HG03280 (cell line): ENCODE measurements at regions not wholly inside any gene's neighbourhood (a gene's known extent, or its start where the extent isn't known, plus 50 kb on each side); places are given as distances from the start of the nearest gene placed in this dataset.
"Not testable (repeated sequence)": the region's sequence is repeated elsewhere in the genome, so short reads cannot be mapped to it uniquely, and the experiment has no call there.

Experiments
- ATAC-seq: cut with Tn5 transposase; IDR thresholded peaks from one replicate; pipeline ENCODE4 v1.9.1; 2021; ENCODE audit warnings: mild to moderate bottlenecking, moderate library complexity; ENCODE audit not compliant: unreplicated experiment

- ATAC-seq: no peak
Measured at GRCh38 chr3:106294121-106294520, 425.3 kb upstream of the CBLB start.

GRCh38 chr3:106296062-106296461 lies 427.2 kb upstream of the CBLB start:
- no peak for ATAC-seq

GRCh38 chr3:106299300-106300098 lies 430.7 kb upstream of the CBLB start:
- peak; percentile 53 for ATAC-seq

- ATAC-seq: peak; percentile 89
Measured at GRCh38 chr3:106302451-106303221, 433.8 kb upstream of the CBLB start.

GRCh38 chr3:106303766-106304165 lies 435.0 kb upstream of the CBLB start:
- ATAC-seq: no peak

- ATAC-seq: no peak
Measured at GRCh38 chr3:106305127-106305526, 436.3 kb upstream of the CBLB start.

GRCh38 chr3:106305882-106306435 lies 437.1 kb upstream of the CBLB start:
- ATAC-seq: no peak

- no peak for ATAC-seq
Measured at GRCh38 chr3:106309274-106309673, 440.5 kb upstream of the CBLB start.

- not testable (repeated sequence) for ATAC-seq
Measured at GRCh38 chr3:106309798-106310197, 441.0 kb upstream of the CBLB start.

GRCh38 chr3:106317141-106318055 lies 448.6 kb upstream of the CBLB start:
- ATAC-seq: no peak

GRCh38 chr3:106321438-106321837 lies 452.6 kb upstream of the CBLB start:
- not testable (repeated sequence) for ATAC-seq

- no peak for ATAC-seq
Measured at GRCh38 chr3:106323586-106323985, 454.8 kb upstream of the CBLB start.

- no peak for ATAC-seq
Measured at GRCh38 chr3:106326941-106327695, 458.3 kb upstream of the CBLB start.

GRCh38 chr3:106327696-106328025 lies 458.8 kb upstream of the CBLB start:
- no peak for ATAC-seq

GRCh38 chr3:106328224-106328623 lies 459.4 kb upstream of the CBLB start:
- no peak for ATAC-seq

- ATAC-seq: no peak
Measured at GRCh38 chr3:106329521-106329920, 460.7 kb upstream of the CBLB start.

GRCh38 chr3:106331636-106332035 lies 462.8 kb upstream of the CBLB start:
- no peak for ATAC-seq

GRCh38 chr3:106332129-106332528 lies 463.3 kb upstream of the CBLB start:
- no peak for ATAC-seq

- peak; percentile 38 for ATAC-seq
Measured at GRCh38 chr3:106332884-106333283, 464.1 kb upstream of the CBLB start.

- ATAC-seq: no peak
Measured at GRCh38 chr3:106333911-106334618, 465.3 kb upstream of the CBLB start.
